DND-41 (cell line): ENCODE measurements at regions not wholly inside any gene's neighbourhood (a gene's known extent, or its start where the extent isn't known, plus 50 kb on each side); places are given as distances from the start of the nearest gene placed in this dataset.

ENCODE experiments used
- ATAC-seq: fragments of 200-7000 bp; cut with Tn5 transposase; 3 replicates; pipeline ENCODE4 v1.9.1; 2021; ENCODE audit warnings: low read depth; ENCODE audit not compliant: insufficient read depth
- DNase-seq: peaks from one replicate; pipeline ENCODE4 v3.0.0-alpha.2; 2020
- H2AFZ ChIP-seq: 2 replicates; pipeline ENCODE4 v1.6.0; 2012; ENCODE audit warnings: low read depth, low read length
- H3K27ac ChIP-seq: 2 replicates; pipeline ENCODE4 v1.5.1; 2012; ENCODE audit warnings: low read length, inconsistent platforms
- H3K27me3 ChIP-seq: fragments of 200-600 bp; sonication (generic); 2 replicates; pipeline ENCODE4 v1.6.0; 2012; ENCODE audit warnings: low read length, mild to moderate bottlenecking, inconsistent platforms; ENCODE audit not compliant: insufficient read depth, poor library complexity
- H3K36me3 ChIP-seq: 2 replicates; pipeline ENCODE4 v1.5.1; 2012; ENCODE audit warnings: low read length, inconsistent platforms; ENCODE audit not compliant: insufficient read depth
- H3K4me1 ChIP-seq: 2 replicates; pipeline ENCODE4 v1.5.1; 2012; ENCODE audit warnings: mild to moderate bottlenecking, low read length; ENCODE audit not compliant: insufficient read depth
- H3K4me2 ChIP-seq: 2 replicates; pipeline ENCODE4 v1.6.0; 2012; ENCODE audit warnings: mild to moderate bottlenecking, moderate library complexity, low read length, inconsistent platforms; ENCODE audit not compliant: insufficient read depth
- H3K4me3 ChIP-seq, 2 experiments: fragments of 200-600 bp in 1 of 2; shearing (Covaris generic) in 1 of 2; 2 replicates each; pipeline ENCODE4 v1.5.1; 2012 to 2016; ENCODE audit warnings: inconsistent platforms in 2 of 2, low read length in 2 of 2, mild to moderate bottlenecking in 2 of 2, low read depth in 1 of 2, moderate library complexity in 1 of 2
- H3K79me2 ChIP-seq: 2 replicates; pipeline ENCODE4 v1.6.0; 2012; ENCODE audit warnings: low read length, inconsistent platforms; ENCODE audit not compliant: insufficient read depth
- H3K9ac ChIP-seq: 2 replicates; pipeline ENCODE4 v1.6.0; 2012; ENCODE audit warnings: low read depth, mild to moderate bottlenecking, inconsistent platforms, low read length, moderate library complexity
- H3K9me3 ChIP-seq: 2 replicates; pipeline ENCODE4 v1.5.1; 2012; ENCODE audit warnings: low read length, moderate library complexity, mild to moderate bottlenecking, inconsistent platforms; ENCODE audit not compliant: insufficient read depth, severe bottlenecking
- H4K20me1 ChIP-seq: 2 replicates; pipeline ENCODE4 v1.6.0; 2012; ENCODE audit warnings: low read length; ENCODE audit not compliant: insufficient read depth
- CTCF ChIP-seq: IDR thresholded peaks from 2 replicates; pipeline ENCODE4 v1.5.1; 2012; ENCODE audit warnings: borderline replicate concordance, low read length, moderate library complexity, mild to moderate bottlenecking; ENCODE audit not compliant: poor library complexity, severe bottlenecking; ENCODE audit errors: extremely low read depth
- EZH2 ChIP-seq: IDR thresholded peaks from 3 replicates; pipeline ENCODE4 v1.6.1; 2012; ENCODE audit warnings: borderline replicate concordance, low read depth, mild to moderate bottlenecking, moderate library complexity, low read length, inconsistent platforms; ENCODE audit not compliant: severe bottlenecking

GRCh38 chr9:22389271-22389670, 57.4 kb upstream of the DMRTA1 start:
- ATAC-seq (no peak), DNase-seq (no peak)

GRCh38 chr9:22392523-22392922, 54.1 kb upstream of the DMRTA1 start:
- Histone ChIP-seq H3K27ac (no peak overlapping the region), H3K36me3 (no peaks in the 10 kb centered on the region), H2AFZ (no peak overlapping the region), H3K9me3 (no peaks in the 10 kb centered on the region), H4K20me1 (no peaks in the 10 kb centered on the region), H3K79me2 (no peaks in the 10 kb centered on the region), H3K27me3 (no peaks in the 10 kb centered on the region), H3K9ac (no peak overlapping the region), H3K4me2 (no peak overlapping the region), H3K4me3 (no peak overlapping the region), H3K4me1 (no peaks in the 10 kb centered on the region)
- ATAC-seq = no peak
- no peak for TF ChIP-seq EZH2
- no peak for TF ChIP-seq CTCF
- DNase-seq = no peak

More at GRCh38 chr9:22389271-22389670, 57.4 kb upstream of the DMRTA1 start:
- no peaks in the 10 kb centered on the region for H3K9me3 ChIP-seq
- no peak overlapping the region for H3K27ac ChIP-seq
- no peak overlapping the region for H3K4me3 ChIP-seq
- no peaks in the 10 kb centered on the region for H3K79me2 ChIP-seq
- H4K20me1 ChIP-seq = no peaks in the 10 kb centered on the region
- no peaks in the 10 kb centered on the region for H3K36me3 ChIP-seq
- H3K9ac ChIP-seq = no peak overlapping the region
- no peaks in the 10 kb centered on the region for H3K4me1 ChIP-seq
- no peak overlapping the region for H3K4me2 ChIP-seq
- no peak overlapping the region for H2AFZ ChIP-seq
- no peak for TF ChIP-seq CTCF
- no peak for TF ChIP-seq EZH2
- H3K27me3 ChIP-seq = no peaks in the 10 kb centered on the region

GRCh38 chr9:22395687-22396141, 50.9 kb upstream of the DMRTA1 start:
- no peaks in the 10 kb centered on the region for H4K20me1 ChIP-seq
- no peak for DNase-seq
- ATAC-seq = no peak
- no peaks in the 10 kb centered on the region for H3K4me1 ChIP-seq
- no peaks in the 10 kb centered on the region for H3K79me2 ChIP-seq
- no peak overlapping the region for H3K4me2 ChIP-seq
- no peak overlapping the region for H2AFZ ChIP-seq
- no peaks in the 10 kb centered on the region for H3K9me3 ChIP-seq
- no peak overlapping the region for H3K4me3 ChIP-seq
- H3K36me3 ChIP-seq = no peaks in the 10 kb centered on the region
- no peaks in the 10 kb centered on the region for H3K27me3 ChIP-seq
- TF ChIP-seq CTCF (no peak), EZH2 (no peak)
- no peak overlapping the region for H3K27ac ChIP-seq
- no peak overlapping the region for H3K9ac ChIP-seq
